ENCODE measurements at regions not wholly inside any gene's neighbourhood (a gene's known extent, or its start where the extent isn't known, plus 50 kb on each side); places are given as distances from the start of the nearest gene placed in this dataset.

DNA sequence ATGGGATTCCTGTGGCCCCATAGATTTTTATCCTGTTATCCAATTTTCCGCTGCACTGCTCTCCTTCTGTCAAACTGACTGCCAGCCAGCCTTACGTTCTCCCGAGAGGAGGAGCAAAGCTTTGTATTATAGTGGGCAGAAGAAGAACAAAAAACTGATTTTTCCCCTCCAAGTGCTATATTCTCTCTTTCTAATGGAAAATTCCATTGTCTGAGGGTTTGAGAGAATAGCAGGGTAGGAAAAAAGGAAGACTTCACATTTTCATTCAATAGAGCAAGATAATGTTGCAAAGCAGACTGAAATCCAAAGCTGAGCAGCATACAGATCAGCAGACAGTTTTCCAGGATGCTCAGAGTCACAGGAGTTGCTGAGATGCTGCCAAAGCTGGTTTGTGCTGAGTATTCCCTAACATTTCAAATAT, 238.0 kb downstream of the UBE2E3 start:
- Histone ChIP-seq H3K36me3 (ENCODE audit: insufficient read depth, low read length) (no peaks in the 10 kb centered on the region), H2AFZ (ENCODE audit: low read length, unreplicated experiment) (no peak overlapping the region), H3K27ac (ENCODE audit: low read depth, low read length) (no peak overlapping the region)

DNA sequence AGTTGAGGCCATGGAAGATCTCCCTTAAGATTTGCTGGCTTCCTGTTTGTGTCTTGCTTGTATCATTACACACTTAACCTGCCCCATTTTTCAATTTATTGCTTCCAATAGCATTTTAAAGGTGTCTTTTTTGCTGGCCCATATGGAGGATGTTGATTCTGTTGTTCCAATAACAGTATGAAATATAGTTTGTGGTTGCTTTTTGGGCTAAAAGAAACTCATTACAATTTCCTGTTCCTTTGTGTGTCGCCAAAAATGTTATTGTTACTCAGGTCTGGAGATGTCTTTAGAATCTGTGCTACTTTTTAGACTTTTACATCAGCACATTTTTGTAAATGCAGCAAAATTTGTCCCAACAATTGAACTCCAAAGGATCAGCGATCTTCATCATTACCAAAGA, 234.0 kb upstream of the ITGA4 start:
- Histone ChIP-seq H3K4me1 (ENCODE audit: control insufficient read depth, insufficient read depth, low read length, unreplicated experiment) (no peaks in the 10 kb centered on the region), H3K27ac (ENCODE audit: low read depth, low read length) (no peak overlapping the region), H3K79me2 (ENCODE audit: control insufficient read depth, insufficient read depth, low read length, unreplicated experiment) (no peaks in the 10 kb centered on the region), H3K27me3 (ENCODE audit: insufficient read depth, low read length) (no peaks in the 10 kb centered on the region), H3K4me3 (ENCODE audit: low read depth, low read length) (no peak overlapping the region), H2AFZ (ENCODE audit: low read length, unreplicated experiment) (no peak overlapping the region), H3K36me3 (ENCODE audit: insufficient read depth, low read length) (no peaks in the 10 kb centered on the region)

More for the DNA sequence above, 238.0 kb downstream of the UBE2E3 start:
- no peak overlapping the region for H3K4me3 ChIP-seq (ENCODE audit: low read depth, low read length)
- H3K79me2 ChIP-seq (ENCODE audit: control insufficient read depth, insufficient read depth, low read length, unreplicated experiment): no peaks in the 10 kb centered on the region
- H3K4me1 ChIP-seq (ENCODE audit: control insufficient read depth, insufficient read depth, low read length, unreplicated experiment): no peaks in the 10 kb centered on the region
- no peaks in the 10 kb centered on the region for H3K27me3 ChIP-seq (ENCODE audit: insufficient read depth, low read length)

DNA sequence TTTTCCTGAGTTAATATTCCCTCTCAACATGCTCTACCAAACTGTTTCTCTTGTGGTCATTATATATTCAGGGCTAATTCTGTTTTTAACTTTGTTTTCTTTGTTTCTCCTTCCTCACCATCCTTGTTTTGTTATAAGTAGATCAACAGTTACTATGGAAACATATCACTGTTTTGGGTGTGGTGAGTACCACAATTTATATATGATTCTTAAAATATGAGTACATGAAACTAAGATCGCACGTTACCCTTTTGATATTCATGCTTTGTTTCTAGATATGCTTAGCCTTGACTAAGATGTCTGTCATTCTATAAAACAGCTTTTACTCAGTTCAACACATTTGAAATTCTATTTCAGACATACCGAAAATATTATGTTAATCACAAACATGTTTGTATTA, 232.3 kb upstream of the ITGA4 start:
- Histone ChIP-seq H3K36me3 (ENCODE audit: insufficient read depth, low read length) (no peaks in the 10 kb centered on the region), H2AFZ (ENCODE audit: low read length, unreplicated experiment) (no peak overlapping the region), H3K27ac (ENCODE audit: low read depth, low read length) (no peak overlapping the region), H3K4me1 (ENCODE audit: control insufficient read depth, insufficient read depth, low read length, unreplicated experiment) (no peaks in the 10 kb centered on the region), H3K4me3 (ENCODE audit: low read depth, low read length) (no peak overlapping the region), H3K79me2 (ENCODE audit: control insufficient read depth, insufficient read depth, low read length, unreplicated experiment) (no peaks in the 10 kb centered on the region), H3K27me3 (ENCODE audit: insufficient read depth, low read length) (no peaks in the 10 kb centered on the region)

- no peak overlapping the region for H2AFZ ChIP-seq (ENCODE audit: low read length, unreplicated experiment)
- no peaks in the 10 kb centered on the region for H3K36me3 ChIP-seq (ENCODE audit: insufficient read depth, low read length)
- no peak overlapping the region for H3K4me3 ChIP-seq (ENCODE audit: low read depth, low read length)
- H3K79me2 ChIP-seq (ENCODE audit: control insufficient read depth, insufficient read depth, low read length, unreplicated experiment): no peaks in the 10 kb centered on the region
- no peaks in the 10 kb centered on the region for H3K27me3 ChIP-seq (ENCODE audit: insufficient read depth, low read length)
- no peaks in the 10 kb centered on the region for H3K4me1 ChIP-seq (ENCODE audit: control insufficient read depth, insufficient read depth, low read length, unreplicated experiment)
- H3K27ac ChIP-seq (ENCODE audit: low read depth, low read length): no peak overlapping the region
Measured at GRCh38 chr2:181228661-181229060, 228.5 kb upstream of the ITGA4 start.

- Histone ChIP-seq H2AFZ (ENCODE audit: low read length, unreplicated experiment) (no peak overlapping the region), H3K4me1 (ENCODE audit: control insufficient read depth, insufficient read depth, low read length, unreplicated experiment) (no peaks in the 10 kb centered on the region), H3K79me2 (ENCODE audit: control insufficient read depth, insufficient read depth, low read length, unreplicated experiment) (no peaks in the 10 kb centered on the region), H3K4me3 (ENCODE audit: low read depth, low read length) (no peak overlapping the region), H3K27ac (ENCODE audit: low read depth, low read length) (no peak overlapping the region), H3K27me3 (ENCODE audit: insufficient read depth, low read length) (no peaks in the 10 kb centered on the region), H3K36me3 (ENCODE audit: insufficient read depth, low read length) (no peaks in the 10 kb centered on the region)
Measured at GRCh38 chr2:181231151-181231550, 226.0 kb upstream of the ITGA4 start.

DNA sequence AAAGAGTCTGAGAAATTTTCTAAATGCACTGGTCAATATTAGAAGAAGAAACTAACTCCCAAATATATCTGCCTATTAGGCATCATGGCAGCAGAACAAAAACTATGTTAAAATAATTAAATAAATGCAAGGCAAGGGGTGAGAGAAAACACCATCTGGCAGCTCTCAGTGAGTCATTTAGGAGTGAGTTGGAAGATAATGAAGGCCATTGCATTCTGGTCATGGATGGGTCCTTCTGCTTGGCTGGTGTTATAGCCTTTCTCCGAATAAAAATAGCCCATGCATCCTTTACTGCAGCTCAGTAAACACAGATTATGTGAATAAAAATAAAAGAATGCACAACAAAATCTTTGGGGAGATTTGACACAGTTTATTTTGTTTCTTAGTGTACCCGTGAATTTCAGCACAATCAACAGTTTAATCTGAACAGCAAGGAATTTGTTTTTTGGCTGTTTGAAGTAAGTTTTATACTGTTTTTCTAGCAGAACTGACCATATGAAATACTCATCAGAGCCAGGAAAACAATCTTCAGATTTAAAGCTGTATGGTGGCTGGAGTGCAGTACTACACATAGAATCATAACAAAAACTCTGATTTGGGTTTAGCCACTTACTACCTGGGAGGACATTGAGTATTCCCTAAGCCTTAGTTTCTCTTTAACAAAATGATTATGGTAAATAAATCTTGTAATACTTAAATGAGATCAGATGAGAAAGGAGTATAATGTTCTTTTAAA, 225.1 kb upstream of the ITGA4 start:
- Histone ChIP-seq H2AFZ (ENCODE audit: low read length, unreplicated experiment) (no peak overlapping the region), H3K27me3 (ENCODE audit: insufficient read depth, low read length) (no peaks in the 10 kb centered on the region), H3K4me3 (ENCODE audit: low read depth, low read length) (no peak overlapping the region), H3K79me2 (ENCODE audit: control insufficient read depth, insufficient read depth, low read length, unreplicated experiment) (no peaks in the 10 kb centered on the region), H3K27ac (ENCODE audit: low read depth, low read length) (no peak overlapping the region), H3K36me3 (ENCODE audit: insufficient read depth, low read length) (no peaks in the 10 kb centered on the region), H3K4me1 (ENCODE audit: control insufficient read depth, insufficient read depth, low read length, unreplicated experiment) (no peaks in the 10 kb centered on the region)

DNA sequence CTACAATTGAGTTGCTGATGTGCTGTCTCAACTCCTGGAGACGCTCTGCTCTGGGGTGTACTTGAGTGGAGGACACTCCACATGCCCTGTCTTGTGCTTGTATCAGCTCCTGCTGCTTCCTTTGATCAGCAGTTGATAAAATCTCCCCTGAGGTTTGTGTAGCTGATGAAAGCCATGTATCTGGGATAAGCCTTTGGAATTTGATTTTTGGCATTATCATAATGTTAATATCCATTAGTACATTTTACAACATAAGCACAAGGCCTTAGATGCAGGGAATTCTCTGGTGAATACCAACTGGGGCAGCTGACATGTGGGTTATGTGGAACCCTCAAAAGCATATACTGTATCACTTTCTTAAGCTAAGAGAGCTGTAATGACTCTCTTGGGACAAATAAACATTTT, 222.7 kb upstream of the ITGA4 start:
- Histone ChIP-seq H3K27ac (ENCODE audit: low read depth, low read length) (no peak overlapping the region), H3K4me1 (ENCODE audit: control insufficient read depth, insufficient read depth, low read length, unreplicated experiment) (no peaks in the 10 kb centered on the region), H3K4me3 (ENCODE audit: low read depth, low read length) (no peak overlapping the region), H3K27me3 (ENCODE audit: insufficient read depth, low read length) (no peaks in the 10 kb centered on the region), H3K36me3 (ENCODE audit: insufficient read depth, low read length) (no peaks in the 10 kb centered on the region), H3K79me2 (ENCODE audit: control insufficient read depth, insufficient read depth, low read length, unreplicated experiment) (no peaks in the 10 kb centered on the region), H2AFZ (ENCODE audit: low read length, unreplicated experiment) (no peak overlapping the region)

DNA sequence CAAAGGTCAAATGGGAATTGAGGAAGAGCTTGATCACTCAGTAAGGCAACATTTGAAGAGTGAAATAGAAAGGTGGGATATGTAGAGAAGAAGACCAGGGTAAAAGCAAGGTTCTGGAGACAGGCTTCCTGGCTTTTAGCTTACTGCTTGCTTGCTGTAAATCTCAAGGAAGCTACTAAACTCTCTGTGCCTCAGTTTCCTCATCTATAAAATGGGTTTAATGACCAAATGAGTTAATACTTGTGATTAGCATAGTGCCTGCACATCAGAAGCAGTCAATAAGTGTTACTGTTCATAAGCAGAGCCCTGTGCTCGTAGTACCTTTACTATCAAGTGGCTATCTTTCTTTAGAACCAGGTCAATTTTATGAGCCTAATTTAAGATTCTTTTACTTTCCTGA, 222.2 kb upstream of the ITGA4 start:
- H3K27me3 ChIP-seq (ENCODE audit: insufficient read depth, low read length): no peaks in the 10 kb centered on the region
- H3K4me1 ChIP-seq (ENCODE audit: control insufficient read depth, insufficient read depth, low read length, unreplicated experiment): no peaks in the 10 kb centered on the region
- no peak overlapping the region for H3K27ac ChIP-seq (ENCODE audit: low read depth, low read length)
- H2AFZ ChIP-seq (ENCODE audit: low read length, unreplicated experiment): no peak overlapping the region
- H3K79me2 ChIP-seq (ENCODE audit: control insufficient read depth, insufficient read depth, low read length, unreplicated experiment): no peaks in the 10 kb centered on the region
- no peak overlapping the region for H3K4me3 ChIP-seq (ENCODE audit: low read depth, low read length)
- H3K36me3 ChIP-seq (ENCODE audit: insufficient read depth, low read length): no peaks in the 10 kb centered on the region

DNA sequence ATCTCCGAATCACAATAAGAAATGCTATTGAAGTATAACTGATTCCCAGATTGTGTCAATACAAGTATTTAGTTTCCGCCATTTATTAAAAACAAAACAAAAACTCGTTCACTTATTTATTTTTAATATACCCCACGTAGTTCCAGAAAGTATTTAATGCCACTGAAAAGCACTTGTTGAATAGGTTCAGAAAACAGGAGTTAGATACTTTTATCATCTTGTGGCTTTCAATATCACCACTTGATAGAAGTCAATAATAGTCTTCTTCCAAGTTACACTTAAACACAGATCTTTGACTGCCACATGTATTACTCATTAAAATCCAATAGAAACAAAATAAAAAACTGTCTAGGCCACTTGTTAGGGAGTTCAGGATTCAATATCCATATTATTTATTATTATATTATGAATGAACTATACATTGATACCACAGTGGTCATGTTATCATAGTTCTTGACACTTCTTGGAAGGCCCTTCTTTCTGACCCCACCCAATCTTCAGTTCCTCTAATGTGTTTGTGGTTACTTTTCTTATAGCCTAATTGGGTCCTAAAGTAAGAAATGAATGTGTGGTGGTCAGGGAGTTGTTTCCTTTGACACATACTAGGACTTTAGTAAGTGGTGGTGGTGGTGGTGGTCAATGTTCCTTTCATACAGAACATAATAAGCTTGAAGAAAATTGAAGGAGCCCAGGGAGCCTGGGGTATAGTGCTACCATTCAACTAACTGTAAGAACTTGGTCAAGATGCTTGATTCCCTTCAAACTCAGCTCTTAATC, 221.3 kb upstream of the ITGA4 start:
- H2AFZ ChIP-seq (ENCODE audit: low read length, unreplicated experiment): no peak overlapping the region
- H3K4me3 ChIP-seq (ENCODE audit: low read depth, low read length): no peak overlapping the region
- H3K4me1 ChIP-seq (ENCODE audit: control insufficient read depth, insufficient read depth, low read length, unreplicated experiment): no peaks in the 10 kb centered on the region
- H3K79me2 ChIP-seq (ENCODE audit: control insufficient read depth, insufficient read depth, low read length, unreplicated experiment): no peaks in the 10 kb centered on the region
- no peak overlapping the region for H3K27ac ChIP-seq (ENCODE audit: low read depth, low read length)
- H3K36me3 ChIP-seq (ENCODE audit: insufficient read depth, low read length): no peaks in the 10 kb centered on the region
- H3K27me3 ChIP-seq (ENCODE audit: insufficient read depth, low read length): no peaks in the 10 kb centered on the region

DNA sequence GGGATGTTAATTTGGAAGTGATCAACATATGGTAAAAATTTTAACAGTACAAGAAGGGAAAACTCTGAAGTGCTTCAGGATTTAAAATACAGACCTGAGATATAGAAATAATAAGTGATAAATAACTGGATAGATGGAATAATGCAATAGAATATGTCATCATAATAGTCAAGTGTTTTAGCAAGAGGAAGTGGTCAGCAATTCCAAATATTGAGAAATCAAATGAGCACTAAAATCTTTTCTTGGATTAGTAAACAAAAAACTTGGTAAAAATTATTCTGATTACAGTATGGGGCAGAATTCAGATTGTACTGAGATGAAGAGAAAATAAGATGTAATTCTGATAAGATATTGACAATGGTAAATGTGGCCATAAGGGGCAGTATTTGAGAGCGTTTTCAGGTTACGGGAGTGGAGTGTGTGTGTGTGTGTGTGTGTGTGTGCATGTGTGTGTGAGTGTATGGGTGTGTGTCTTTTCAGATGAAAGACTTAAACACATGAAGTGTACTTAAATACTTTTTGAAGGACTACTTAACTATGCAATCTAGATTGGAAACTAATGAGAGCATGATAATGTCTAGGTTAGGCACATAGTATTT, 217.9 kb upstream of the ITGA4 start:
- Histone ChIP-seq H3K79me2 (ENCODE audit: control insufficient read depth, insufficient read depth, low read length, unreplicated experiment) (no peaks in the 10 kb centered on the region), H2AFZ (ENCODE audit: low read length, unreplicated experiment) (no peak overlapping the region), H3K36me3 (ENCODE audit: insufficient read depth, low read length) (no peaks in the 10 kb centered on the region), H3K4me3 (ENCODE audit: low read depth, low read length) (no peak overlapping the region), H3K27me3 (ENCODE audit: insufficient read depth, low read length) (no peaks in the 10 kb centered on the region), H3K4me1 (ENCODE audit: control insufficient read depth, insufficient read depth, low read length, unreplicated experiment) (peaks cover 2% of the 10 kb centered on the region), H3K27ac (ENCODE audit: low read depth, low read length) (no peak overlapping the region)

GRCh38 chr2:181240844-181241243, 216.3 kb upstream of the ITGA4 start:
- H3K27ac ChIP-seq (ENCODE audit: low read depth, low read length): no peak overlapping the region

More at GRCh38 chr2:181240844-181241243, 216.3 kb upstream of the ITGA4 start:
- no peak overlapping the region for H3K4me3 ChIP-seq (ENCODE audit: low read depth, low read length)
- H3K27me3 ChIP-seq (ENCODE audit: insufficient read depth, low read length): no peaks in the 10 kb centered on the region
- no peaks in the 10 kb centered on the region for H3K79me2 ChIP-seq (ENCODE audit: control insufficient read depth, insufficient read depth, low read length, unreplicated experiment)
- no peaks in the 10 kb centered on the region for H3K36me3 ChIP-seq (ENCODE audit: insufficient read depth, low read length)
- no peak overlapping the region for H2AFZ ChIP-seq (ENCODE audit: low read length, unreplicated experiment)
- H3K4me1 ChIP-seq (ENCODE audit: control insufficient read depth, insufficient read depth, low read length, unreplicated experiment): peaks cover 2% of the 10 kb centered on the region
